GM18870 (cell line): ENCODE measurements at regions not wholly inside any gene's neighbourhood (a gene's known extent, or its start where the extent isn't known, plus 50 kb on each side); places are given as distances from the start of the nearest gene placed in this dataset.

ENCODE experiments used
- ATAC-seq: cut with Tn5 transposase; IDR thresholded peaks from one replicate; pipeline ENCODE4 v1.9.1; 2021; ENCODE audit warnings: moderate library complexity; ENCODE audit not compliant: unreplicated experiment

DNA sequence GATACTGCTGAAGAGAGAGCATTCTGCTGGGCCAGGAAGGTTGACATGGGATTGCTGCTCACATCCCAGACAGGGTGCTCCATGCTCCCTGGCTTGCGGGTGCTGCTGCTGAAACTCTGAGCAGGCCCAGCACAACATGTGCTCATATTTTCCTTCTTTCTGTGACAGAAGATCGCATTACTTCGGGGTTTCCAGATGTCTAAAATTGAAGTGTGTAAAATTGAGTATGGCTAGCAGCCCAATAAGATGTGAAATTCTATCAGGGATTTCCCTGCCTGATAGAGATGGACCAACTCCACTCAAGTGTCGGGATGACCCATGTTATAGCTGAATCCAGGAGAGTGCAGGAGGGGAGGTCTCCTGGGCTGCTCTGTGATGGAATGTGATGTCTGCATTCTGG, 55.6 kb upstream of the KL start:
- ATAC-seq = no peak

DNA sequence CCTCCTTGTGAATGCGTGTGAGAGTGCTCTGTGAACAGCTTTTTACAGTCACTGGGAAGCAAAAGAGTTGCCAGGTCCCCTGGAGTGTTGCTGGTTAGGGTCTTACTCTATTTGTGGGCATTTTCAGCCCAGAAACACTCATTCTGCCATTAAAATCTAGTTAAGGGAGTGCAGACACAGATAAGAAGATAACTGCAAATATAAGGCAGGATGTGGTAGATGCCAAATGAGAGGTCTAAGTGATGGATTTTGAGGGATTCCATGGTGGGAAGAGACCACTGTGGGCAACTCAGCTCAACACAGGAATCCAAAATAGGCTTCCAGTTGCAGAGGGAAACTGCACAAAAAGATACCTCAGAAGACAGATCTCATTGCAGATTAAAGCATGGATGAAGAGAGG, 54.5 kb upstream of the KL start:
- no peak for ATAC-seq

DNA sequence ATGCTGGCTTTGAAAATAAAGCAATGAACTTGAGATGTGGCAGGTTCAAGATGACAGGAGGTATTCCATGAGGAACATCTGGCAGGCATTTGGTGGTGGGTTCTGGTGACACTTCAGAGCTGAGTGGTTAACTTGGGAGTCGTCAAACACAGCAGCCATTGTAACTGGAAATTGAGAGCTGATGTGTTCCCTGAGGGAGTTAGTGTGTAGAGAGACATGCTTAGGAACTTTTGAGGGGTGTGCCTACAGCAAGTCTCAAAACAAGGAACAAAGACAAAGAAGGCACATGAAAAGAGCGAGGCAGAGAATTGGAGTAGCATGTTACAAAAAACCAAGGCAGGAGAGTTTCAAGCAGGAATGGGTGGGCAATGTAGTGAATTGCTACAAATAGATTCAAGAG, 53.9 kb upstream of the KL start:
- no peak for ATAC-seq

DNA sequence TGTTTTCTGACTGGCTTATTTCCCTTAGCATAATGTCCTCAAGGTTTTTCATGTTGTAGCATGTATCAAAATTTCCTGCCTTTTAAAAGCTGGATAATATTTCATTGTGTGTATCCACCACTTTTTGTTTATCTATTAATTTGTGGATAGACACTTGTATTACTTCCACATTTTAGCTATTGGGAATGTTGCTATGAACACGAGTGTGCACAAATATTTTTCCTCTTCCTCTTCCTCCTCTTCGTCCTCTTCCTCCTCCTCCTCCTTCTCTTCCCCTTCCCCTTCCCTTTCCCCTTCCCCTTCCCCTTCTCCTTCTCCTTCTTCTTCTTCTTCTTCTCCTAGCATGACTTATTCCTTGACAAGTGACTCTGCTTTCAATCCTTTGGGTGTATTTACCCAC, 51.2 kb upstream of the KL start:
- ATAC-seq = no peak
